ENCODE measurements at regions not wholly inside any gene's neighbourhood (a gene's known extent, or its start where the extent isn't known, plus 50 kb on each side); places are given as distances from the start of the nearest gene placed in this dataset.

DNA sequence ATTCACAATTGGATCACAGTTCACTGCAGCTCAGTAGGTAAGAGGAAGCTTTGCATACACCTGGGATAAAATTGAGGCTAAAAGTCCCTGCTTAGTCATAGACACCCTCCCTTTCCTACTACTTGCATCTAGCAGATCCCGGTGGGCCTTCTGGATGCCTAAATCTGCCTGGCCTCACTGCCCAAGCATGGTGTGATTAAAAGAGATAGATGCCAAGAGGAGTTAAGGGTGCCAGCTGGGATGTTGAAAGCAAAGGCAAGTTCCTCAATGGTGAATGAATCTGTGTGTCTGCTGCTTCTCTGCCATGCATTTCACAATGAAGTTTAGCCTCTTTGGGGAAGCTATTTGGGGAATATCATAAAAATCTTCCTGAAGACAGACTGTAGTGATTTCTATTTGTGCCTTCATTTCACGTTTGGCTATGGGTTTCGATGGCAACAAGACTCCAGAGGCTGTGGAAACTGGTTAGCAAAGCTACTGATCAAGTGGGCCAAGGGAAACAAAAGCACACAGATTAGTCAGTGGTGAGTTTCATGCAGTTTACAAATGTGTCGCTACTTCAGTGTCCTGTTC is 534.0 kb downstream of the ANKRD50 start:
- H3F3A ChIP-seq (ENCODE audit: insufficient read depth, low read length): no peaks in the 10 kb centered on the region
- no peaks in the 10 kb centered on the region for H3K36me3 ChIP-seq (replicated peaks; ENCODE audit: insufficient read depth, low read length)
- no peak overlapping the region for H3K4me3 ChIP-seq (ENCODE audit: low read length)
- no peaks in the 10 kb centered on the region for H3K9me3 ChIP-seq (replicated peaks; ENCODE audit: insufficient read depth, low read length)
- no peaks in the 10 kb centered on the region for H3K9me2 ChIP-seq (replicated peaks; ENCODE audit: insufficient read depth, low read length)
- H3K4me2 ChIP-seq (ENCODE audit: low read depth, low read length): no peak overlapping the region
- no peak overlapping the region for H3K9ac ChIP-seq (ENCODE audit: low read length)
- no peak overlapping the region for H3K27ac ChIP-seq (ENCODE audit: low read length)
- no peaks in the 10 kb centered on the region for H3K79me2 ChIP-seq (ENCODE audit: low read length)
- 0 out of 2 replicates have a peak, but pooled peaks cover 9% of the 10 kb centered on the region for H3K27me3 ChIP-seq (replicated peaks; ENCODE audit: insufficient read depth, low read length)
- TF ChIP-seq, protein P1, sequence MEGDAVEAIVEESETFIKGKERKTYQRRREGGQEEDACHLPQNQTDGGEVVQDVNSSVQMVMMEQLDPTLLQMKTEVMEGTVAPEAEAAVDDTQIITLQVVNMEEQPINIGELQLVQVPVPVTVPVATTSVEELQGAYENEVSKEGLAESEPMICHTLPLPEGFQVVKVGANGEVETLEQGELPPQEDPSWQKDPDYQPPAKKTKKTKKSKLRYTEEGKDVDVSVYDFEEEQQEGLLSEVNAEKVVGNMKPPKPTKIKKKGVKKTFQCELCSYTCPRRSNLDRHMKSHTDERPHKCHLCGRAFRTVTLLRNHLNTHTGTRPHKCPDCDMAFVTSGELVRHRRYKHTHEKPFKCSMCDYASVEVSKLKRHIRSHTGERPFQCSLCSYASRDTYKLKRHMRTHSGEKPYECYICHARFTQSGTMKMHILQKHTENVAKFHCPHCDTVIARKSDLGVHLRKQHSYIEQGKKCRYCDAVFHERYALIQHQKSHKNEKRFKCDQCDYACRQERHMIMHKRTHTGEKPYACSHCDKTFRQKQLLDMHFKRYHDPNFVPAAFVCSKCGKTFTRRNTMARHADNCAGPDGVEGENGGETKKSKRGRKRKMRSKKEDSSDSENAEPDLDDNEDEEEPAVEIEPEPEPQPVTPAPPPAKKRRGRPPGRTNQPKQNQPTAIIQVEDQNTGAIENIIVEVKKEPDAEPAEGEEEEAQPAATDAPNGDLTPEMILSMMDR (IDR thresholded peaks at IDR 0.05; ENCODE audit: low read length): no peak
- TF ChIP-seq EZH2phosphoT487 (IDR thresholded peaks at IDR 0.05; ENCODE audit: low read length) (no peak), EZH2 (optimal IDR thresholded peaks at IDR 0.05; ENCODE audit: low read depth, low read length) (no peak)
- H4K20me1 ChIP-seq (ENCODE audit: insufficient read depth, low read length): no peaks in the 10 kb centered on the region
- H3K4me1 ChIP-seq (ENCODE audit: low read length): no peaks in the 10 kb centered on the region
- H2AFZ ChIP-seq (ENCODE audit: low read length): no peak overlapping the region
- no peak for DNase-seq

DNA sequence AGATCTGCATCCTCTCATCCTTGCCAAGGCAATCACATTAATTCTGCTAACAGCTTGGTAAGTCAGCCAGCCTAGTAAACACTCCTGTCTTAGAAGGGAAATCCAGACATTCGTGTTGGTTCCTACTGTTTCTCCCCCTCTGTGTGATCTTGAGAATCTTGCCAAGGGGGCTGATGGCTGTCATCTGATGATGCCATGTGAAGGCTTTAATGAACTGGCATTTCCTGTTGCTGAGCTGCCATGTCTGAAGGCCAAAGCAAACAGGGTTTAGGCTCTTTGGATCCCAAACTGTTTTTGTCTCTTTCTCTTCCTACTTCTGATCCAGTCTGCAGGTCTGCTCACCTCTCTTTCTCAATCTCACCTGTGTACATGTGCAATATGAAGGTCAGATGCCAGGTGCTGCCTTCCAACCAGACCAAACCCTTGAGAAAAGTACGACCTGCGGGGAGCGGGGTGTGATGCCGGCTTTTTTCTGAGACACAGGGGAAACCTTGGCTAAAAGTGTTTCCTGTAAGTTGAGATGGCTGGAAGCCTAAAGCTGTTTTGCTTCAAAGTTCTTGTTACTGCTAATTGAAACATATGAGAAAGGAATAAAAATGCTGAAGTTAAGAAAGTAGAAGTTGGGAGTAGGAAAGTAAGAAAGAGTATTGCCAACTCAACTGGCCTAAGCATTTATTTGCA is 532.9 kb downstream of the ANKRD50 start:
- no peaks in the 10 kb centered on the region for H3K9me3 ChIP-seq (replicated peaks; ENCODE audit: insufficient read depth, low read length)
- H3K4me1 ChIP-seq (ENCODE audit: low read length): no peaks in the 10 kb centered on the region
- TF ChIP-seq EZH2 (optimal IDR thresholded peaks at IDR 0.05; ENCODE audit: low read depth, low read length) (no peak), EZH2phosphoT487 (IDR thresholded peaks at IDR 0.05; ENCODE audit: low read length) (no peak)
- TF ChIP-seq, protein P1 (IDR thresholded peaks at IDR 0.05; ENCODE audit: low read length): no peak
- H2AFZ ChIP-seq (ENCODE audit: low read length): no peak overlapping the region
- H3F3A ChIP-seq (ENCODE audit: insufficient read depth, low read length): no peaks in the 10 kb centered on the region
- no peaks in the 10 kb centered on the region for H3K9me2 ChIP-seq (replicated peaks; ENCODE audit: insufficient read depth, low read length)
- no peaks in the 10 kb centered on the region for H3K36me3 ChIP-seq (replicated peaks; ENCODE audit: insufficient read depth, low read length)
- H3K27ac ChIP-seq (ENCODE audit: low read length): no peak overlapping the region
- peaks cover 9% of the 10 kb centered on the region; the same call in 1 of the 2 replicates for H3K27me3 ChIP-seq (replicated peaks; ENCODE audit: insufficient read depth, low read length)
- no peak overlapping the region for H3K4me3 ChIP-seq (ENCODE audit: low read length)
- no peaks in the 10 kb centered on the region for H3K79me2 ChIP-seq (ENCODE audit: low read length)
- no peaks in the 10 kb centered on the region for H4K20me1 ChIP-seq (ENCODE audit: insufficient read depth, low read length)
- no peak overlapping the region for H3K4me2 ChIP-seq (ENCODE audit: low read depth, low read length)
- no peak for DNase-seq
- no peak overlapping the region for H3K9ac ChIP-seq (ENCODE audit: low read length)

DNA sequence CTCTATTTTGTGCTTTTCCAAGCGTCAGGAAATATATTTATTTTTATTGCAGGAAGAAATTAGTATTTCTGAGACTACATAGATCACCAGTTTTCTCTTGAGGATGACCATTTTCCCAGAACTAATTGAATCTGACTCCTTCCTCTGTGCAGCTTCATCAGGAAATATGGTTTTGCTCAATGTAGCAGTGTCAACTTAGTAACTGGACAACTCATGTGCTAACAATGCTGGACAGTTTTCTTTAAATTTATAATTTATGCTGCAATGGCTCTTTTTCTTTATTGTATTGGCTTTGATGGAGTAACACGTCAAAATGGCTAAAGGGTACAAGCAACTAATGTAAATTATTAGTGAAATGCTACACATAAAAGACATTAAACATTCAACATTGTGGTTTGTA is 531.5 kb downstream of the ANKRD50 start:
- Histone ChIP-seq H3K27me3 (replicated peaks; ENCODE audit: insufficient read depth, low read length) (peaks cover 20% of the 10 kb centered on the region), H3K4me3 (ENCODE audit: low read length) (no peak overlapping the region), H3K79me2 (ENCODE audit: low read length) (no peaks in the 10 kb centered on the region), H3K27ac (ENCODE audit: low read length) (no peak overlapping the region), H3K4me2 (ENCODE audit: low read depth, low read length) (no peak overlapping the region), H3K4me1 (ENCODE audit: low read length) (no peaks in the 10 kb centered on the region), H3K9me3 (replicated peaks; ENCODE audit: insufficient read depth, low read length) (no peaks in the 10 kb centered on the region), H3K36me3 (replicated peaks; ENCODE audit: insufficient read depth, low read length) (no peaks in the 10 kb centered on the region), H3K9ac (ENCODE audit: low read length) (no peak overlapping the region), H2AFZ (ENCODE audit: low read length) (no peak overlapping the region), H4K20me1 (ENCODE audit: insufficient read depth, low read length) (no peaks in the 10 kb centered on the region), H3F3A (ENCODE audit: insufficient read depth, low read length) (no peaks in the 10 kb centered on the region), H3K9me2 (replicated peaks; ENCODE audit: insufficient read depth, low read length) (no peaks in the 10 kb centered on the region)
- TF ChIP-seq EZH2 (optimal IDR thresholded peaks at IDR 0.05; ENCODE audit: low read depth, low read length): no peak
- TF ChIP-seq, protein P1 (IDR thresholded peaks at IDR 0.05; ENCODE audit: low read length): no peak
- DNase-seq: no peak

Measured in MM.1S (cell line).